ENCODE measurements at regions not wholly inside any gene's neighbourhood (a gene's known extent, or its start where the extent isn't known, plus 50 kb on each side); places are given as distances from the start of the nearest gene placed in this dataset.

DNA sequence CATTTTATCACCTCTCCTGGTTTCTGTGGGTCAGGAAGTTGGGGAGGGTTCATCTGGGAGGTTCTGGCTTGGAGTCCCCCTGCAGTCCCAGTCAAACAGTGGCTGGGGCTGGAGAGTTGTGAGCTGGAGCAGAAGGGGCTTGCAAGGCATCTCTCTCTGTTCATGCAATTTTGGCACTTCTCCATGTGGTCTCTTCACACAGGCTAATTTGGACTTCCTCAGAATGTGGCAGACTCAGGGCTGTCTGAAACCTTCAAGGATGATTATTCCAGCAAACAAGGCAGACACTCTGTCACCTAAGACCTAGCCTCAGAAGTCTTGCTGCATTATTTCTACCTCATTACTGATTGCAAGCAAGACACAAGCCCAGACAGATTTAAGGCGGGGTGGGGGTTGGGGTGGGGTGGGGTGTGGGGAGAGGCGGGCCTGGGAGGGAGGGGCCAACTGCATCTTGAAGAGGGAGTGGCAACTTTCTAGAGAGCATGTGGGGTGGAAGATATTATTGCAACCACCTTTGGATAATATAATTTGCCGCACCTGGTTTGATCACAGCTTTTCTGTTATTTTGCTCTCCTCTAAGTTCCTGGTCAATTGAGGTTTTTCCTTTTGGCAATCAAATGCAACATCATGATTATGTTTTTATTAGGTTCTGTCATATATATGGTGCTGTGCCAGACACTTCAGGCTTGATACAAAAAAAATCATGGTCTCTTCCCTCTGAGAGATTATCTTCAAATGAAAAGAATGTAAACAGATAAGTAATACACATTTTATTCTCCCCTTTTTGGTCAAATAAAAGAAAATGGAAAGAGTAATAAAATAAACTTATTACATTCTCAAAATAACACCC, 799.5 kb downstream of the RPA4 start:
- CTCF ChIA-PET: no interaction called here
- TF ChIP-seq, protein P1, sequence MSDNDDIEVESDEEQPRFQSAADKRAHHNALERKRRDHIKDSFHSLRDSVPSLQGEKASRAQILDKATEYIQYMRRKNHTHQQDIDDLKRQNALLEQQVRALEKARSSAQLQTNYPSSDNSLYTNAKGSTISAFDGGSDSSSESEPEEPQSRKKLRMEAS (IDR thresholded peaks at IDR 0.05): no peak
- no peak overlapping the region for H3K27ac ChIP-seq (ENCODE audit: low read depth, low read length)
- H3K4me2 ChIP-seq (ENCODE audit: low read length): no peak overlapping the region
- no TSS peak for BruUV-seq (replicated peaks)
- no peaks in the 10 kb centered on the region for H3K79me2 ChIP-seq (ENCODE audit: insufficient read depth, low read length)
- RAD21 ChIA-PET (ENCODE audit: low non-redundant PET in 1 of 2, low total read pairs in 2 of 2, uncharacterized antibody in 2 of 2, unreplicated experiment in 2 of 2): no interaction called here
- no peak overlapping the region for H3K4me3 ChIP-seq (replicated peaks in 1 of 2; ENCODE audit: low read depth in 1 of 2, low read length in 2 of 2)
- H3K36me3 ChIP-seq (ENCODE audit: control insufficient read depth in 1 of 2, insufficient read depth in 2 of 2, low read length in 2 of 2): no peaks in the 10 kb centered on the region
- POLR2A ChIA-PET: no interaction called here
- no peaks in the 10 kb centered on the region for H3K9me2 ChIP-seq (ENCODE audit: insufficient read depth)
- no peak overlapping the region for H2AFZ ChIP-seq (ENCODE audit: low read depth, low read length, poor library complexity, severe bottlenecking)
- ATAC-seq: no peak
- intact Hi-C loops (cut with micrococcal nuclease): loop anchor here (10.0 kb wide), 2 partner anchors 238 to 908 kb away; no protein-coding TSS in a partner anchor
- H3K9ac ChIP-seq (ENCODE audit: low read length): no peak overlapping the region
- H3K27me3 ChIP-seq (ENCODE audit: insufficient read depth, low read length): no peaks in the 10 kb centered on the region
- H3K4me1 ChIP-seq (ENCODE audit: control insufficient read depth in 1 of 2, insufficient read depth in 2 of 2, low read length in 2 of 2): no peaks in the 10 kb centered on the region
- H3K9me3 ChIP-seq (ENCODE audit: control insufficient read depth in 1 of 2, insufficient read depth in 1 of 2, low read depth in 1 of 2, low read length in 2 of 2): no peaks in the 10 kb centered on the region
- no peak for DNase-seq (ENCODE audit: low read depth, low spot score)
- no peaks in the 10 kb centered on the region for H4K20me1 ChIP-seq (ENCODE audit: insufficient read depth)

DNA sequence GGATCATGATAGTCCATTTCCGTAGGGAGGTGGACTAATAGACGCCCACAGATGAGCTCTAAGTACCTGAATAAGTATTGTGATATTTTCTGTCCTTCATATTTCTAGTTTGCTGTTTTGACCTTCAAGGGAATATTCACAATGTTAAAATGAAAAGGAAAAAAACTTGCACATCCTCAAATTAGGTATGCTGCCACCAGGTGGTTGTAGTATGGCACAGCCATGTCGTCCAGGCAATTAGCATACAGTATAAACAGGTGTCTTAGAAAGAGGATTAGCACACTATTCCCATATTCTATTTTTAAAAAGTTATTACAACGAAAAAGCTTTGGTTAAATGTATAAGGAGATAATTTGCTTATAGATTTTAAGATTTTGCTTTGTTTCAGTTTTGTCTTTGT, 802.0 kb downstream of the RPA4 start:
- DNase-seq (ENCODE audit: low read depth, low spot score): peak; percentile 13
- H3K79me2 ChIP-seq (ENCODE audit: insufficient read depth, low read length): no peaks in the 10 kb centered on the region
- POLR2A ChIA-PET: no interaction called here
- CTCF ChIA-PET: interaction anchor here (1.0 kb wide), 1 partner anchor 915 kb away, joined by 3 read pairs; no protein-coding TSS in a partner anchor
- H3K4me1 ChIP-seq (ENCODE audit: control insufficient read depth in 1 of 2, insufficient read depth in 2 of 2, low read length in 2 of 2): no peaks in the 10 kb centered on the region
- H2AFZ ChIP-seq (ENCODE audit: low read depth, low read length, poor library complexity, severe bottlenecking): no peak overlapping the region
- H3K4me3 ChIP-seq (replicated peaks in 1 of 2; ENCODE audit: low read depth in 1 of 2, low read length in 2 of 2): no peak overlapping the region
- H3K4me2 ChIP-seq (ENCODE audit: low read length): no peak overlapping the region
- no peaks in the 10 kb centered on the region for H3K36me3 ChIP-seq (ENCODE audit: control insufficient read depth in 1 of 2, insufficient read depth in 2 of 2, low read length in 2 of 2)
- ATAC-seq: peak; percentile 61; the same call in 1 of the 2 replicates
- no peak overlapping the region for H3K9ac ChIP-seq (ENCODE audit: low read length)
- H4K20me1 ChIP-seq (ENCODE audit: insufficient read depth): no peaks in the 10 kb centered on the region
- TF ChIP-seq, protein P2, sequence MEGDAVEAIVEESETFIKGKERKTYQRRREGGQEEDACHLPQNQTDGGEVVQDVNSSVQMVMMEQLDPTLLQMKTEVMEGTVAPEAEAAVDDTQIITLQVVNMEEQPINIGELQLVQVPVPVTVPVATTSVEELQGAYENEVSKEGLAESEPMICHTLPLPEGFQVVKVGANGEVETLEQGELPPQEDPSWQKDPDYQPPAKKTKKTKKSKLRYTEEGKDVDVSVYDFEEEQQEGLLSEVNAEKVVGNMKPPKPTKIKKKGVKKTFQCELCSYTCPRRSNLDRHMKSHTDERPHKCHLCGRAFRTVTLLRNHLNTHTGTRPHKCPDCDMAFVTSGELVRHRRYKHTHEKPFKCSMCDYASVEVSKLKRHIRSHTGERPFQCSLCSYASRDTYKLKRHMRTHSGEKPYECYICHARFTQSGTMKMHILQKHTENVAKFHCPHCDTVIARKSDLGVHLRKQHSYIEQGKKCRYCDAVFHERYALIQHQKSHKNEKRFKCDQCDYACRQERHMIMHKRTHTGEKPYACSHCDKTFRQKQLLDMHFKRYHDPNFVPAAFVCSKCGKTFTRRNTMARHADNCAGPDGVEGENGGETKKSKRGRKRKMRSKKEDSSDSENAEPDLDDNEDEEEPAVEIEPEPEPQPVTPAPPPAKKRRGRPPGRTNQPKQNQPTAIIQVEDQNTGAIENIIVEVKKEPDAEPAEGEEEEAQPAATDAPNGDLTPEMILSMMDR (IDR thresholded peaks at IDR 0.05 in 2 of 3, conservative IDR thresholded peaks at IDR 0.05 in 1 of 3; ENCODE audit: borderline replicate concordance in 1 of 3, insufficient read depth in 1 of 3, low read depth in 2 of 3, low read length in 2 of 3): peak; percentile 32 to 61 (median 60); a peak in 5 of 6 replicates
- TF ChIP-seq YY1 (IDR thresholded peaks at IDR 0.05; ENCODE audit: extremely low read depth, insufficient replicate concordance, low read depth, low read length) (no peak), FOSL1 (IDR thresholded peaks at IDR 0.05; ENCODE audit: low read depth) (no peak), POLR2AphosphoS5 (IDR thresholded peaks at IDR 0.05; ENCODE audit: low read depth, low read length) (no peak), SRF (IDR thresholded peaks at IDR 0.05; ENCODE audit: low read depth) (no peak), RAD21 (IDR thresholded peaks at IDR 0.05; ENCODE audit: low read depth) (peak; percentile 48)
- no peaks in the 10 kb centered on the region for H3K9me2 ChIP-seq (ENCODE audit: insufficient read depth)
- RAD21 ChIA-PET (ENCODE audit: low non-redundant PET in 1 of 2, low total read pairs in 2 of 2, uncharacterized antibody in 2 of 2, unreplicated experiment in 2 of 2): no interaction called here
- H3K9me3 ChIP-seq (ENCODE audit: control insufficient read depth in 1 of 2, insufficient read depth in 1 of 2, low read depth in 1 of 2, low read length in 2 of 2): no peaks in the 10 kb centered on the region
- no peaks in the 10 kb centered on the region for H3K27me3 ChIP-seq (ENCODE audit: insufficient read depth, low read length)
- no TSS peak for BruUV-seq (replicated peaks)
- intact Hi-C loops (cut with micrococcal nuclease): loop anchor here (2.0 to 10.0 kb wide), 3 partner anchors 241 to 911 kb away; no protein-coding TSS in a partner anchor
- H3K27ac ChIP-seq (ENCODE audit: low read depth, low read length): no peak overlapping the region

All from HCT116 (cell line).